GM21723 (cell line): ENCODE measurements at regions not wholly inside any gene's neighbourhood (a gene's known extent, or its start where the extent isn't known, plus 50 kb on each side); places are given as distances from the start of the nearest gene placed in this dataset.
"Not testable (repeated sequence)": the region's sequence is repeated elsewhere in the genome, so short reads cannot be mapped to it uniquely, and the experiment has no call there.

ENCODE experiments used
- ATAC-seq: cut with Tn5 transposase; IDR thresholded peaks from one replicate; pipeline ENCODE4 v1.9.1; 2021; ENCODE audit warnings: mild to moderate bottlenecking, moderate library complexity; ENCODE audit not compliant: unreplicated experiment

DNA sequence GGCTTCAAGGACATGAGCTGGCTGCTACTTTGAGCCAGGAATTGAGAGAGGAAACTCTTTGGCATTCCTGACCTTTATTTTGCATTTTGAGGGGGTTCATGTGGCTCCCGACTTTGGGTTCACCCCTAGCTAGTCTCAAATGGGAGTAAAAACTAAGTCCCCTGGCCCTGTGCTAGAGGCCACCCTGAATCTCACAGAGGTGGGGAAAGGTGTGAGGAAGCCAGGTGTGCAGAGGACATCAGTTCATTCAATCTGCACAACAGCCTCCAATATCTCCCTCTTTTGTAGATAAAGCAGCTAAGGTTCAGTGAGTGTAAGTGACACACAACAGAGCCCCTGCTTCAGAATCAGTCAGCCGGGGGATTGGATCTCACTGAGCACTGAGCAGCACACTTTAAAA, 325.7 kb downstream of the DCDC2C start:
- no peak for ATAC-seq

DNA sequence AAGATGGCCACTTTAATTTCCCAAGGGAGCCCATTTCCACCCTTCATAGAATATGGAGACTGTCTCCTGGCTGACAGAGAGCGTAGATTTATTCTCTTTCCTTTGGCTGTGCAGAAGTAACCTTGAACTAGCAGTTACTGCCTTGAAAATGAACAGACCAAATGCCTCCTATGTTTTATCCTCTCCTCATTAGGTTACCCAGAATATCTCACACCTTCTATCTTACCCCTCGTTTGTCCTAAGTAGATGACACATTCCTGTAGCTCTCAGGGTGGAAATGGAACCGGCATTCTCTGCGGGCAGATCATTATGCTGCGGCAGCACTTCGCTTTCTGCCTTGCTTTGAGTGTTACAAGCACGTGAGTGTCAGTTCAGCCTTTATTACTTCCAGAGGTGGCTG, 336.5 kb downstream of the DCDC2C start:
- ATAC-seq = no peak

DNA sequence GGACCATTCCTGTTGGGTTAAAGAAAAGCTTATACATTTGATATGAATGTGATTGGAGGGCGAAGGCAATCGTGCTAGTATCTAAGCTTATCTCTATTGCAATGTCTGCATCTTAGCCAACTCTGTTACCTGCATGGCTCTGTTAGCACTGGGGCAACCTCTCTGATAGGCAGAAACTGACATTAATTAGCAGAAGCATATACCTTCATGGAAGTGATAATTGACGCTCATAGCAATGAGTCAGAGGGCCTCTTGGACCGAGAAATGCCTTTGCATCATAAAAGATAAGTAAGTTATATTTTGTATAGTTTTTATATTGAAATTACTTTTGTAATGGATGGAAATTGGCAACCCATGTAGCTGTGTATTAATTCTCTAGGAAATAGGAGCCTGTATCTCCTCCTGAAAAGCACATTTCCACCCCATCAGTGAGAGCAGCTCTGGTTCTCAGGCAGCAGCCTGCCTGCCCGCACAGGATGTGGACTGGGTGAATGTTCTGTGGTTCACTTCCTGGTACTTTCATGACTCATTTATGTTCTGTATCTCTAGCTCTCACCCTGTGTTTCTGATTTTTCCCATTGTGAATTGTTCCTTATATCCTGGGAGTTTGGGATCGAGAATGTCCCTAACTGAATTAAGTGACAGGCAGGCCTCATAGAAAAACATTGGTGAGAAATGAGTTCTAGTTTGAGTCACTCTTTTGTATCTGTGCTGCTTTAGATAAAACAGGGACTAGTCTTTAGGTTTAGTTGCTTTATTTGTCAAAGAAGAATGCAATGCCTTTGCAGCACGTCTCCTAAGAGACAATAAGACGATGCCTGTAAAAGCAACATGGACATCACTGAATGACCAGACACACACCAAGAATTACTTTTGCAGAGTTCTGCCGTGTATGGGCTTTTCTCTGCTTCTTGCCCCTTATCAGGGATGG, 344.9 kb downstream of the DCDC2C start:
- ATAC-seq = no peak

DNA sequence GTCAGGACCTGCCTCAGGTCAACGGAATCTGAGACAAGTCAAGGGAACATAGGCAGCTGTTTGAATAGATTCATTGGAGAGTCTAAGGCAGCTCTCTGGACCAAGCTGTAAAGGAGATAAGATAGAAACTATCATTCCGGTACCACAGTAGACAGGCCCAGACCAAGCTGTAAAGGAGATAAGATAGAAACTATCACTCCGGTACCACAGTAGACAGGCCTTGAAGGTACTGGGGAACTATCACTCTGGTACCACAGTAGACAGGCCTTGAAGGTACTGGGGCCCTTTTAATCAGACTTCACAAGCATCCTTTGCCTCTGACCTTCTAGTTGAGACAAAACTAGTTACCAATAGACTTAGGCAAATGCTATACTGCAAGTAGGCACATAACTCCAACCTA, 346.1 kb downstream of the DCDC2C start:
- ATAC-seq = no peak

DNA sequence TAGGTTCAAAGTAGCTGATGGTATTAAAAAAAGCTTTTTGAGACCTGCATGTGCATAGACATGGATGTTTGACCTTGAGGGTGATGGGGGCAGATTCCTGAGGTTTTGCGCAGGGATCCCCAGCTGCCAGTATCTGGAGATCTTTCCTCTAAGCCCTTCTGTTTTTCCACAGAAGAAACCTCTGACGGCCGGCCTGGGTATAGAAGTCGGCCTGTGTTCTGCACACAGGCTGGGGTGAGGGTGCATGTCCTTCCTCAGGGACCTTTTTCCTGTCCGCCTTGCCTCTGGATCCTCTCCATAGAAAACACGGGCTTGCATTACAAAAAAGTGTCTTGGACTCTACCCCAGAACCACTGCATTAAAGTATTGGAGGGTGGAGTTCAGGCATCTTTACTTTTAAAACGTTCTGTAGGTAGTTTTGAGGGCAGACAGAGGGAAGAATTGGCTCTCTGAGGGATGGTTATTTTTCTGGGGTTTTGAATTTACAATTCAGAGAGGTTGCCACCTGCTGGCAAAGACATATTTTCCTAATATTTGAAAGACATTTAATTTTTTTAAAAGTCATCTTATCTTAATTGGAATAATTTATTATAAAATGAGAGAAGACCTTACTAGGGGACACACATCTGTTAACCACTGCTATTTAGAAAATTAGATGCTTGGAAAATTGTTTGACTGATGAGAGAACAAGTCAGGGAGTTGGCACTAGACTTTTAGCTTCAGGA, 350.6 kb downstream of the DCDC2C start:
- ATAC-seq = no peak

DNA sequence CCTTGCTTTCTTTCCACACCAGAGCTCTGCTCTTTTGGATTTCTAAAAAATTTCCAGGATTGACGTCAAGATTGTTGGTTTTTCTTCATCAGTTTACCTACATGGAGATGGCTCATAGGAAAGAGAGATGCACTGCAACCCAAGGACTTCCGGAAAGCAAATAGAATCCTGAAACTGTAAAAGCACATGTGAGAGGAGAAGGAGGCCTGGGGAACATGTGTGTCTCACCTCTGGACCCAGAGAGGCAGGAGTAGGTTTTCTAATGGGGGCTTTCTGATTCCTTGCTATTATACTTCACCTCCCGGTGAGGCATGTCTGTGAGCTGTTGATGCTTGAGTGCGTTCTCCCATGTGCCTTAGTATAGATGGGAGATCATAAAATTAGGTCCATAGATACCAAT, 362.8 kb downstream of the DCDC2C start:
- ATAC-seq = no peak

DNA sequence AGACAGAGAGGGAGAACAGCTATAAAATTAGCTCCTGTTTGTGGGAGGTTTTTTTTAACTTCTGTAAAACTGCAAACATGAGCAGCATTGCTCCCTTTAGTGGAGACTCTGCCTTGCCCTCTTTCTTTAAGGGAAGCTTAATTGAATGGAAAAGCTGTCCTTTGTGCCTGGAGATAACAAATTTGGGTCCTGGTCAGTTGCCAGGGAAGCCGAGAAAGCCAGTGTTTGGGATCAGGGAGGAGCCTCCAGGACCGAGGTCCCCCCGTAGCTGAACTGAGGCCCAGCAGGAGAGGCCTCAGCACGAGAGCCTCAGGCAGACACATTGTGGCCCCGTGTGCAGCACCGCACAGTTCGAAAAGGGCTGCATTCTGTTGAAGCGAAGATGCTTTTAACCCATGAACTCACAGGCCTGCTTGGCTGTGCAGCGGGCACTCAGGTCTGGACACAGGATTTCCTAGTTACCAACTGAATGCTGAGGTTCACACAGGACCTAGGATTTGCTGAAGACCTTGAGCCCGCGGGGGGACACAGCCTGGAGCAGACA, 369.7 kb downstream of the DCDC2C start:
- ATAC-seq = no peak

DNA sequence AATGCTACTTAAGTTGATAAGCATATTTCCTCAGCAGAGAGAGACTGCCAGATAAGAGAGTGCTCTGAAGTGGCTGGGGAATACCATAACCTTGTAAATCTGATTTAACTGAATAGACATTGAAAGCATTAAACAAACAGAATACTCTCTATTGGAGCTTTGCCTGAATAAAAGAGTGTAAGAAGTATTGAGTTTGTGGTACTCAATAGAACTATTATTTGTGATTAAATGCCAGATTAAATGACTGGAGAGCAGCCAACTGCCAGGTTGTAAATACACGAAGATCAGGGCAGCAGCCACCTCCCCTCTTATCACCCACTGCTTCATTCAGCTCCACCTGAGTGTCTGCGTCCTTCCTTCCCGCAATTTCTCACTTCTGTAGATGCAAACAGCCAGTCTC, 373.6 kb downstream of the DCDC2C start:
- ATAC-seq = no peak

DNA sequence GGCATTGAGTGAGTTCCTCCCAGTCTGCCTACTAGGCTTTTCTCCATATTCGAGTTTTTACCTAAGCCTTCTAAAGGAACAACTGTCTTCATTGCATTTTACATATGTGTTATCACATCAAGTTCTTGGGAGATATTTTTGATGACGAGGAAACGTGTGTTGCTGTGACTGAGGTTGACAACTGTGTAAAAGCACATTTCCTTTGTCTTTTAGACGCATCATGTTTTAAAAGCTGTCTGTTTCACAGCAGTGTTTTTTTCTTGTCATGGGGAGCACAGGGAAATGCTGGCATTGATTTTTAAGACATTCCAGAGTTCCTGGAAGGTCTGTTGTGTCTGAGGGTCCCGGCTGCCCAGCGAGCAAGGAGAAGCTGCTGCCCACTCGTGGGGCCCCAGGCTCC, 381.8 kb downstream of the DCDC2C start:
- no peak for ATAC-seq

DNA sequence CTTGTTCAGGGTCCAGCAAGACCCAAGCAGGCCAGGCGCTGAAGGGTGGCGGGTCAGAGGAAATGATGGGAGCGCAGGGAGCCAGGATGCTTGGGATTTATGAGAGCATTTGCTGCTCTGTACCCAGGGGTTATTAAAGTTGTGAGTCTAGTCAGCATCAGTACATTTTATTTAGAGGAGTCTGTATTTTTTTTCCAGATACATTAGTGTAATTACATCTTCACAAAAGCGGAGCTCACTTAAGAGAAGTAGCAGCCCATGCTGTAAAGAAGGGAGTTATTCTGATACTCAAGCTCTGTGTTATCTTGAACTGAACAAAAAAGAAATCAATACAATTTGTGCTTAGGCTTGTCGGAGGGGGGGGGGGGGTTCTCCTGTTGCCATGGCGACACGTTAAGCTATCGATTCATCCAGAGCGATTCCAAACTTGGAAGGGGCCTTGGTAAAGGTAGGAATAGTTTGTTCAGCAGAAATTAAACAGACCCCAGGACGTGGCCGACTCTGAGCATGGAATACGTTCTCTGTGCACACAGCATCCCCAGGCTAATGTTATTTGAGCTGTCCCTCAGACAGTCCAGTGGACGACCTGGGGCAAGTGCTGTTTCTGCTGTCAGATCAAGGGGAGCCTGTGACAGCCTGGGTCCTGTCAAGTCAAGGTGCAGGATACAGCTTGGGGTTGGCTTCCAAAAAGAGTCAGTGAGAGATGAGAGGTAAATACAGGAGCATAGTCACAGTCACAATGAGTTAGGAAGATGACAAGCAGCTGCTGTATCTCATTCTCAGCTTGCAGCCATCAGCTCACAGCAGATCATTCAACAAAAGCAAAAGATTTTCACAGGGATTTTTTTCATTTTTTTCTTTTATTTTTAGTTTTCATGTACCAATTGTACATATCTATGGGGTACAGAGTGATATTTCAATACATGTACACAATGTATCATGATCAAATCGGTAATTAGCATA, 387.6 kb downstream of the DCDC2C start:
- no peak for ATAC-seq

DNA sequence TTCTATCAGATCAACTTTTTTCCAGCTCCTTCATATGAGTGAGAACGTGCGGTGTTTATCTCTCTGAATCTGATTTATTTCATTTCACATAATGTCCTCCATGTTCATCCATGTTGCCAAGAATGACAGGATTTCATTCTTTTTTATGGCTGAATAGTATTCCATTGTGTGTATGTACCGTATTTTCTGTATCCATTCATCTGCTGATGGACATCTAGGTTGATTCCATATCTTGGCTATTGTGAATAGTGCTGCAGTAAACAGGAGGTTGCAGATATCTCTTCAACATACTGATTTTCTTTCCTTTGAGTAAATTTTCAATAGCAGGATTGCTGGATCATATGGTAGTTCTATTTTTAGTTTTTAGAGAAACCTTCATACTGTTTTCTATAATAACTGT, 388.5 kb downstream of the DCDC2C start:
- ATAC-seq = no peak

DNA sequence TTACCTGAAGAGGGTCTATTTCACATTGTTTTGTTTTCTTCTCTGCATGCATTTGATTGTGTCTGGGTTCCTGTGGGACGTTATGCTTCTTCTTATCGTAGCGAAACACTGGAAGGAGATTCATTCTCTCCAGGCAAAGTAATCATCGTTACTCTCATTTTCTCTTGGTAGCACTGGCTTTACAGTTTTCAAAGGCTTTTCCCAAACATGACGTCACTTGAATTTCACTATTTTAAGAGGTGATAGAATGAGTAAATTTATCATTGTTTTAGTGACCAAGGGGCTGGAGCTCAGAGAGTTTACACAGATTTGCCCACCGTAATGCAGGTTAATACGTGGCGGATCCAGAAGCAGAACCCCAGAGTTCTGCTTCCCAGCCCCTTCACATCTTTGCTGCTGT, 391.4 kb downstream of the DCDC2C start:
- ATAC-seq = no peak

DNA sequence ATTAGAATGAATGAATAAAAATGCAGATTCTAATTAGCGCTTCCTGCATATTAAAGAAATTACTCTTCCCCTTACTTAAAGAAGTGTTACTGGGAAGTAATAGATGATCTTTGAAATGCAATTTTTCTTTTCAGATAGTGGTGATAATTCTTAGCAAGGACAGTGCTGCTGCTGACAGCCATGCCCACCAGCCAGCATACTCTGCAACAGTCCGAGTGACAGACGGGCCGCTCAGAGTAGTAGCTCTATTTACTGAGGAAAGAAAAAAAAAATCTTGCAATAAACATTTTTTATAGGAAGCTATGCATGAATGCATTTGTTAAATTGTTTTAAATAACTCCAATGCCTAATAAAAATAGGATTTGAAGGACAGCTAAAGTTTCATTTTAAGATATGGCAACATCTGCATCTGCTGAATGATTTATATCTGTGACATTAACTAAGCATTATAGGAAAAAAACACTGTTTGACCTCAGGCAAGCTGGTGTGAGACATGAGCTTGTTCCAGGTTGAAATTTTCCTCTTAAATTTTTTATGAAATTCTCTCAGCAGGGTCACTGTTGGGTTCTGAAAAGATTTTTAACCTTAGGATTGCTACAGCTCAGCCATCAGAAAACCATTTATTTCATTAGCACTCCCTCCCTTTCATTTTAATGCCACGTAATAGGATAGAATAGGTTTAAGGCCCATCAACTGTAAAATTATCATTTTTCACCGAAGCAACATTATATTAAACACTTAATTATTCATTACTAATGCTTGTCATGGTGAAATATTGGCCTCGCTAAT, 393.8 kb downstream of the DCDC2C start:
- ATAC-seq = no peak

DNA sequence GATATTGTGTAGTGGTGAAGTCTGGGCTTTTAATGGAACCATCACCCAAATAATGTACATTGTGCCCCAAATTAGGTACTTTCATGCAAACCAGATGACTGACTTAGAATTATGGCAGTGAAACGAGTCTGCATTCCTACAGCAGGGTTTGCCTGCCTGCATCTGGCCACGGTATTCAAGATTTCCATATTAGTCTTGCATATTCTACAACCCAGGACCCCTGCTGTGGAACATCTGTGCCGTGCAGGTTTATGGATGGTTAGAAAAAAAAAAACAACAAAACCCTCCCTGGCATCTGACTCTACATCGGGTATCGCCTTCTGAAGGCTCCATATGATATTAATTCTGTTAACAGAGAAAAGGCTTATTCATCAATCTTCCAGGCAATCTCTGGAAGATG, 394.8 kb downstream of the DCDC2C start:
- ATAC-seq = no peak

DNA sequence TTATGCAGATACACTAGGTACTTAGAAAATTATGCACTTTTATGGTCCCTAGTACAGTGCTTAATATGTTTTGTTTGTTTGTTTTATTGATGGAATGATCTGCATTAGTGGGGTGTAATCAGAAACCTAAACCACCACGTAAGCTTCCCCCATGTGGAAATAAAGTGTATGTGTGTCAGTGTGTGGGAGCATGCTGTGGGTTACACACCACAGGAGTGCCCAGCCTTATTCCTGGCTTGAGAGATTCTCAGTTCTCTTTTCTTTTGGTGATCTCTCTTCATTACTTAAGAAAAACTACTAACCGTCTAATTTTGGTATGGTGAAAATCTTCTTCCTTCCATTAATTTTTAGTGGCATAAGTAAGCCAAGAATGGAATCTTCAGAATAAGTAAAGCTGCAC, 398.6 kb downstream of the DCDC2C start:
- ATAC-seq = no peak

DNA sequence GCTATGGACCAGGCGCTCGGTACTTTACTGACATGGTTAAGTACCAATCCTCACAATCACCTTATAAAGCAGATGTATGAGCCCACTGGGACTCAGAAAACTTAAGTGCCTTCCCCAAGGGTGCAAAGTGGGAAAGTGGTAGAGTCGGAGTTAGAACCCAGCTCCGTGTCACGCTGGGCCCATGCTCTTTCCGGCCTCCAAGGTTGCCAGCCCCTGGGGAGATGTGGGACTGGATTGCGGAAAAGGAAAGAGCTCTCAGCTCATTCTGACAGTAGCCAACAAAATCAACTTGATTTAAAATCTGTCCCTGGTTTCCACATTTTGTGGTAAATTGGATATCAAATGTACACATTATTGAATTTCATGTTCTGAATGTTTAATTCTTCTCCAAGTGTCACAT, 403.8 kb downstream of the DCDC2C start:
- no peak for ATAC-seq

DNA sequence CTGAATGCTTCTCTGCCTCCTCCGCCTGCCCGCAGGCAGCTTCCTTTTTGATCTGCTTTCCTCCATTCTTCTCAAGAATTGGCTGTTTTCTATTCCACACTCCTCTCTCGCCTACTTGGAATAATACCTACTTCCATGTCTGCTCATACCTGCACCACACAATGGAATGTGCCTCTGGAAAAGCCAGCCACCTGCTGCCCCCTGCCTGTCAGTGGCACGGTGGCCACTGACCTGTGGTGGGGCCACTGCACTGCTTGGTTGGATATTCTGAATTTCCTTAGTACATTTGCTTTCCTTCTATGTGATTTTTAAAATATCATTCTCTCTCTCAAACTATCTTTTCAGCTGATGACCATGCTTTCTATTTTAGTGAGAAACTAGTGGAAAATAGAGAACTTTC, 406.9 kb downstream of the DCDC2C start:
- ATAC-seq = no peak

DNA sequence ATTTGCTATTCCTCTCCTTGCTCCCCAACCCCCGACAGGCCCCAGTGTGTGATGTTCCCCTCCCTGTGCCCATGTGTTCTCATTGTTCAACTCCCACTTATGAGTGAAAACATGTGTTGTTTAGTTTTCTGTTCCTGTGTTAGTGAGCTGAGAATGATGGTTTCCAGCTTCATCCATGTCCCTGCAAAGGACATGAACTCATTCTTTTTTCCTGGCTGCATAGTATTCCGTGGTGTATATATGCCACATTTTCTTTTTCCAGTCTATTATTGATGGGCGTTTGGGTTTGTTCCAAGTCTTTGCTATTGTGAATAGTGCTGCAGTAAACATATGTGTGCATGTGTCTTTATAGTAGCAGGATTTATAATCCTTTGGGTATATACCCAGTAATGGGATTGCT, 412.1 kb downstream of the DCDC2C start:
- not testable (repeated sequence) for ATAC-seq

DNA sequence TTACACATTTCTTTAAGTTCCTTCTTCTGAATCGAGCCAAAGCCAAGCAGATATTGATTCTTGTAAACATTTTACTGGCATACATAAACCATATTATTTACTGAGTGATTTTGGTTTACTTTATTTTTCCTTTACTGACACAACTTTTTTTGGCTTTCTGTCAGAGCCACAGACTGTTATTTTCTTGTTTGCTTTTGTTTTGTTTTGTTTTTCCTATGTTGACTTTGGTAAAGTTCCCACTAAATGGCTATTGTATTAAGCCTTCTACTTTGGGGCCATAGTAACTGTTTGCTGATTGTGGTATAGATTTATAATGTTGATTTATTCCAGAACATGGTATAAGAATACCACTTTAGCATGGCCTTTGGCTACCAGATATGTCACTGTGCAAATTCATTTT, 419.4 kb downstream of the DCDC2C start:
- no peak for ATAC-seq

DNA sequence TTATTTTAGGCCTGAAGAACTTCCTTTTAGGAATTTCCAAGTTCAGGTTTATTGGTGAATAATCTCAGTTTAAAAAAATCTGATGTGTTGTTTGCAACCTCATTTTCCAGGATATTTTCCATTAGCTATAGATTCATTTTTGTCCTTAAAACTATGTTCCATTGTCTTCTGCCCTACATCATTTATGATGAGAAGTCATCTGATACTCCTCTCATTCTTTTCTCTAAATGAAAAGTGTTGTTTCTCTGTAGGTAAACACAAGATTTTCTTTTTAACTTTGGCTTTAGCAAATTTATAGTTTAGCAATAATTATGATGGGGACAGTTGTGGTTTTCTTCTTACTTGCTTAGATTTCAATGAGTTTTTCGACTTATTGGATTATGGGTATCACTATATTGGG, 427.3 kb downstream of the DCDC2C start:
- no peak for ATAC-seq
